ENCODE measurements at regions not wholly inside any gene's neighbourhood (a gene's known extent, or its start where the extent isn't known, plus 50 kb on each side); places are given as distances from the start of the nearest gene placed in this dataset.

GRCh38 chr5:173736923-173737412 is 120.5 kb upstream of the BOD1 start:
- DNase-seq (ENCODE audit: low read depth, low spot score) = no peak
- H3K27ac ChIP-seq = no peak overlapping the region

GRCh38 chr5:173739741-173740140 is 123.3 kb upstream of the BOD1 start:
- no peak overlapping the region for H3K27ac ChIP-seq
- DNase-seq (ENCODE audit: low read depth, low spot score) = no peak

- no peak overlapping the region for H3K27ac ChIP-seq
- DNase-seq (ENCODE audit: low read depth, low spot score) = no peak
Observed at GRCh38 chr5:173740400-173740799, 124.0 kb upstream of the BOD1 start.

- no peak for DNase-seq (ENCODE audit: low read depth, low spot score)
- H3K27ac ChIP-seq = no peak overlapping the region
Observed at GRCh38 chr5:173741087-173741486, 124.6 kb upstream of the BOD1 start.

- no peak for DNase-seq (ENCODE audit: low read depth, low spot score)
- no peak overlapping the region for H3K27ac ChIP-seq
Observed at GRCh38 chr5:173741729-173742431, 125.4 kb upstream of the BOD1 start.

- DNase-seq (ENCODE audit: low read depth, low spot score) = no peak
- H3K27ac ChIP-seq = no peak overlapping the region
Observed at GRCh38 chr5:173742432-173742816, 126.0 kb upstream of the BOD1 start.

GRCh38 chr5:173743641-173744343 is 127.3 kb upstream of the BOD1 start:
- H3K27ac ChIP-seq = no peak overlapping the region

GRCh38 chr5:173744551-173744950 is 128.1 kb upstream of the BOD1 start:
- no peak overlapping the region for H3K27ac ChIP-seq
- DNase-seq (ENCODE audit: low read depth, low spot score) = no peak

More at GRCh38 chr5:173743641-173744343, 127.3 kb upstream of the BOD1 start:
- no peak for DNase-seq (ENCODE audit: low read depth, low spot score)

GRCh38 chr5:173745123-173745522 is 128.7 kb upstream of the BOD1 start:
- no peak for DNase-seq (ENCODE audit: low read depth, low spot score)
- no peak overlapping the region for H3K27ac ChIP-seq

GRCh38 chr5:173745557-173745956 is 129.1 kb upstream of the BOD1 start:
- H3K27ac ChIP-seq = no peak overlapping the region
- no peak for DNase-seq (ENCODE audit: low read depth, low spot score)

- DNase-seq (ENCODE audit: low read depth, low spot score) = no peak
- H3K27ac ChIP-seq = no peak overlapping the region
Observed at GRCh38 chr5:173746047-173746646, 129.7 kb upstream of the BOD1 start.

GRCh38 chr5:173747876-173748275 is 131.4 kb upstream of the BOD1 start:
- no peak for DNase-seq (ENCODE audit: low read depth, low spot score)
- no peak overlapping the region for H3K27ac ChIP-seq

- DNase-seq (ENCODE audit: low read depth, low spot score) = no peak
- no peak overlapping the region for H3K27ac ChIP-seq
Observed at GRCh38 chr5:173750538-173751265, 134.3 kb upstream of the BOD1 start.

GRCh38 chr5:173751266-173751600 is 134.8 kb upstream of the BOD1 start:
- DNase-seq (ENCODE audit: low read depth, low spot score) = no peak
- no peak overlapping the region for H3K27ac ChIP-seq

GRCh38 chr5:173752653-173753052 is 135.5 kb upstream of the CPEB4 start:
- no peak for DNase-seq (ENCODE audit: low read depth, low spot score)
- H3K27ac ChIP-seq = no peak overlapping the region

- DNase-seq (ENCODE audit: low read depth, low spot score) = no peak
- no peak overlapping the region for H3K27ac ChIP-seq
Observed at GRCh38 chr5:173753307-173754168, 134.6 kb upstream of the CPEB4 start.

- H3K27ac ChIP-seq = no peak overlapping the region
- DNase-seq (ENCODE audit: low read depth, low spot score) = no peak
Observed at GRCh38 chr5:173755319-173755718, 132.8 kb upstream of the CPEB4 start.

- DNase-seq (ENCODE audit: low read depth, low spot score) = no peak
- H3K27ac ChIP-seq = no peak overlapping the region
Observed at GRCh38 chr5:173757403-173758209, 130.5 kb upstream of the CPEB4 start.

GRCh38 chr5:173758676-173759075 is 129.5 kb upstream of the CPEB4 start:
- DNase-seq (ENCODE audit: low read depth, low spot score) = no peak
- no peak overlapping the region for H3K27ac ChIP-seq

Measured in epithelial cell of prostate (primary cell).